ENCODE measurements at regions not wholly inside any gene's neighbourhood (a gene's known extent, or its start where the extent isn't known, plus 50 kb on each side); places are given as distances from the start of the nearest gene placed in this dataset.

GRCh38 chr10:131695496-131696165, 205.2 kb upstream of the PPP2R2D start:
- no peaks in the 10 kb centered on the region for H3K9me1 ChIP-seq (replicated peaks; ENCODE audit: control insufficient read depth, extremely low read depth, insufficient read depth, low read length)
- FAIRE-seq = no peak
- H3K27me3 ChIP-seq (ENCODE audit: control insufficient read depth in 2 of 2, insufficient read depth in 2 of 2, low read length in 2 of 2) = no peaks in the 10 kb centered on the region
- no peak overlapping the region for H3K27ac ChIP-seq (ENCODE audit: insufficient read depth, low read depth, low read length)
- ChIA-PET CTCF (no interaction called here), POLR2A (no interaction called here)
- no peaks in the 10 kb centered on the region for H3K79me2 ChIP-seq (ENCODE audit: control insufficient read depth, insufficient read depth, low read length)
- dilution Hi-C loops (cut with MboI; ENCODE audit: extremely low pct_ligation_motif_present, low sequenced_read_pairs) = no loop called here
- peaks cover 7% of the 10 kb centered on the region for H3K9me3 ChIP-seq (replicated peaks; ENCODE audit: control insufficient read depth, insufficient read depth, low read length)
- BruUV-seq (replicated peaks) = no TSS peak
- DNase-seq (ENCODE audit: low read depth, low spot score) = no peak
- H2AFZ ChIP-seq (ENCODE audit: low read depth, low read length) = no peak overlapping the region
- H3K4me2 ChIP-seq (ENCODE audit: insufficient read depth, low read length) = no peak overlapping the region
- H3K36me3 ChIP-seq (ENCODE audit: control insufficient read depth in 2 of 2, extremely low read depth in 1 of 2, insufficient read depth in 2 of 2, low read length in 2 of 2) = no peaks in the 10 kb centered on the region
- no peaks in the 10 kb centered on the region for H4K20me1 ChIP-seq (replicated peaks; ENCODE audit: control insufficient read depth, extremely low read depth, insufficient read depth, low read length)
- H3K4me1 ChIP-seq (ENCODE audit: control insufficient read depth, extremely low read depth, insufficient read depth, low read length) = no peaks in the 10 kb centered on the region
- TF ChIP-seq MYC (IDR thresholded peaks at IDR 0.05; ENCODE audit: low read depth, low read length) (no peak), POLR2AphosphoS5 (IDR thresholded peaks at IDR 0.05; ENCODE audit: insufficient read depth, low read depth, low read length) (no peak), POLR2A (IDR thresholded peaks at IDR 0.05; ENCODE audit: low read depth, low read length) (no peak), MAX (IDR thresholded peaks at IDR 0.05; ENCODE audit: insufficient read depth, insufficient read length) (no peak), EZH2 (IDR thresholded peaks at IDR 0.05; ENCODE audit: borderline replicate concordance, low read depth, low read length, severe bottlenecking) (no peak), FOS (IDR thresholded peaks at IDR 0.05; ENCODE audit: borderline replicate concordance, insufficient read depth, low read length) (no peak), JUN (IDR thresholded peaks at IDR 0.05; ENCODE audit: borderline replicate concordance, insufficient read depth, insufficient read length, low read depth) (no peak), CTCF (IDR thresholded peaks at IDR 0.05; ENCODE audit: extremely low read depth in 1 of 2, insufficient read depth in 1 of 2, low read depth in 1 of 2, low read length in 2 of 2) (no peak), GATA2 (IDR thresholded peaks at IDR 0.05; ENCODE audit: insufficient read depth, insufficient read length, low read depth, low read length) (no peak)
- no peak overlapping the region for H3K4me3 ChIP-seq (replicated peaks in 1 of 3; ENCODE audit: insufficient read depth in 1 of 3, low read depth in 1 of 3, low read length in 3 of 3)
- intact Hi-C loops (cut with micrococcal nuclease) = no loop called here
- H3K9ac ChIP-seq (replicated peaks; ENCODE audit: extremely low read depth, insufficient read depth, low read length) = no peak overlapping the region
